HEK293T (cell line): ENCODE measurements at regions not wholly inside any gene's neighbourhood (a gene's known extent, or its start where the extent isn't known, plus 50 kb on each side); places are given as distances from the start of the nearest gene placed in this dataset.

Experiments used
- CTCF ChIA-PET: fragments of 350-600 bp; formaldehyde crosslinking; extraction: SDS; loops from one replicate; lab custom pipeline; 2021; ENCODE audit warnings: antibody characterized with exemption, inconsistent platforms; lab: Yijun Ruan, JAX
- POLR2A ChIA-PET: fragments of 350-600 bp; formaldehyde crosslinking; extraction: SDS; loops from one replicate; lab custom pipeline; 2020; ENCODE audit warnings: antibody characterized with exemption, inconsistent platforms; lab: Yijun Ruan, JAX
- DNase-seq: peaks from one replicate; pipeline ENCODE4 v3.0.0; 2012; ENCODE audit warnings: mixed read lengths; ENCODE audit errors: extremely low spot score
- ARNT ChIP-seq: fragments of 450-650 bp; IDR thresholded peaks from 2 replicates; pipeline ENCODE4 v1.6.1; 2017; ENCODE audit warnings: mild to moderate bottlenecking
- BHLHE40 ChIP-seq: fragments of 450-650 bp; IDR thresholded peaks from 2 replicates; pipeline ENCODE4 v1.6.1; 2016; ENCODE audit warnings: mild to moderate bottlenecking, moderate library complexity, borderline replicate concordance
- CTBP1 ChIP-seq: fragments of 450-650 bp; IDR thresholded peaks from 2 replicates; pipeline ENCODE4 v1.6.1; 2016; ENCODE audit warnings: borderline replicate concordance
- ELF4 ChIP-seq: fragments of 450-650 bp; IDR thresholded peaks from 2 replicates; pipeline ENCODE4 v1.6.1; 2017; ENCODE audit warnings: antibody characterized with exemption
- FOXA1 ChIP-seq: fragments of 450-650 bp; IDR thresholded peaks from 2 replicates; pipeline ENCODE4 v1.6.1; 2016; ENCODE audit warnings: mild to moderate bottlenecking
- FOXK2 ChIP-seq: fragments of 450-650 bp; IDR thresholded peaks from 2 replicates; pipeline ENCODE4 v1.6.1; 2016; ENCODE audit warnings: mild to moderate bottlenecking
- FOXM1 ChIP-seq: fragments of 450-650 bp; IDR thresholded peaks from 2 replicates; pipeline ENCODE4 v1.6.1; 2017; ENCODE audit warnings: mild to moderate bottlenecking, borderline replicate concordance
- HDGF ChIP-seq: fragments of 450-650 bp; IDR thresholded peaks from 2 replicates; pipeline ENCODE4 v1.6.1; 2017; ENCODE audit warnings: antibody characterized with exemption, borderline replicate concordance
- L3MBTL2 ChIP-seq: fragments of 450-650 bp; conservative IDR thresholded peaks from 2 replicates; pipeline ENCODE4 v1.6.1; 2016; ENCODE audit warnings: mild to moderate bottlenecking
- LEF1 ChIP-seq: fragments of 450-650 bp; IDR thresholded peaks from 2 replicates; pipeline ENCODE4 v1.6.1; 2017; ENCODE audit warnings: mild to moderate bottlenecking, borderline replicate concordance
- NFRKB ChIP-seq: fragments of 450-650 bp; IDR thresholded peaks from 2 replicates; pipeline ENCODE4 v1.6.1; 2016; ENCODE audit warnings: mild to moderate bottlenecking, moderate library complexity
- PKNOX1 ChIP-seq: fragments of 450-650 bp; IDR thresholded peaks from 2 replicates; pipeline ENCODE4 v1.6.1; 2016
- SP1 ChIP-seq: fragments of 450-650 bp; IDR thresholded peaks from 2 replicates; pipeline ENCODE4 v1.6.1; 2017
- SUZ12 ChIP-seq: fragments of 450-650 bp; IDR thresholded peaks from 2 replicates; pipeline ENCODE4 v1.6.1; 2016; ENCODE audit warnings: mild to moderate bottlenecking
- TARDBP ChIP-seq: fragments of 450-650 bp; IDR thresholded peaks from 2 replicates; pipeline ENCODE4 v1.6.1; 2016
- ZNF384 ChIP-seq: fragments of 450-650 bp; IDR thresholded peaks from 2 replicates; pipeline ENCODE4 v1.6.1; 2016

GRCh38 chr5:42956551-42956950 lies 83.6 kb downstream of the ANXA2R start:
- ChIA-PET CTCF (no interaction called here), POLR2A (no interaction called here)
- no peak for TF ChIP-seq ARNT
- TF ChIP-seq CTBP1 = no peak
- no peak for TF ChIP-seq NFRKB
- no peak for TF ChIP-seq L3MBTL2
- TF ChIP-seq ZNF384 = no peak
- no peak for TF ChIP-seq FOXM1
- TF ChIP-seq SUZ12 = no peak
- TF ChIP-seq BHLHE40 = no peak
- no peak for TF ChIP-seq PKNOX1
- TF ChIP-seq LEF1 = no peak
- TF ChIP-seq ELF4 = no peak
- TF ChIP-seq HDGF = no peak
- TF ChIP-seq FOXK2 = no peak
- no peak for TF ChIP-seq TARDBP
- TF ChIP-seq SP1 = no peak
- no peak for DNase-seq

DNA sequence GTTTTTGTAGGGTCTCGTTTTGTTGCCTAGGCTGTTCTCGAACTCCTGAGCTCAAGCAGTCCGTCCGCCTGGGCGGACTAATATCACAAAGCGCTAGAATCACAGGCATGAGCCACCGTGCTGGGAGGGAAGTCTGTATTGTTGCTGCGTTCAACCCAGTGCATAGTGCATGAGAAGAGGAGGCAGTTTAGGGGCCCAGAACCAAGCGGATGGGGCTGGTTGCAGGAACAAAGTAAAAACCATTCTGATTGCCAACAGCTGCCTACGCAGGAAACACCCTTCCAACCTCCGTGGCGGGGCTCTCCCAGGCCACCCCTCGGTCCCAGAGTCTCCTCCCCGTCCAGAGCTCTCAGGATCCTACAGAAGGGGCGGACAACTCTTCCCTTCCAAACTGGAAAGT lies 87.1 kb downstream of the ANXA2R start:
- ChIA-PET POLR2A (no interaction called here), CTCF (no interaction called here)
- TF ChIP-seq FOXA1 (no peak), FOXM1 (no peak), LEF1 (no peak), FOXK2 (no peak), ARNT (no peak), ZNF384 (no peak), SP1 (no peak), HDGF (no peak), NFRKB (no peak), ELF4 (no peak), BHLHE40 (no peak)
- no peak for DNase-seq

DNA sequence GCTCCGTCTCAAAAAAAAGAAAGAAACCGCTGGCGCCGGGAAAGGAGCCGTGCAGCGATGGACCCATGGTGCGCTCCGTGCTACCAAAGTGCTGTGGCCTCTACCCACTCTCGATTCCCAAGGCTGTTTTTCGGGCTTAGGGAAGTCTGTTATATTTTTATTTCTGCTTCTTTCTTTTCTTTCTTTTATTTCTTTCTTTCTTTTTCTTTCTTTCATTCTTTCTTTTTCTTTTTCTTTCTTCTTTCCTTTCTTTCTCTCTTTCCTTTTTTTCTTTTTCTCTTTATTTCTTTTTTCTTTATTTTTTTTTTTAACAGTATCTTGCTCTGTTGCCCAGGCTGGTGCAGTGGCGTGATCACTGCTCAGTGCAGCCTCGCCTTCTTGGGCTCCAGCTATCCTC lies 87.5 kb downstream of the ANXA2R start:
- ChIA-PET POLR2A (no interaction called here), CTCF (no interaction called here)
- DNase-seq = no peak
- TF ChIP-seq BHLHE40 = no peak

GRCh38 chr5:42951293-42951840 lies 88.8 kb downstream of the ANXA2R start:
- ChIA-PET POLR2A (no interaction called here), CTCF (no interaction called here)
- no peak for DNase-seq
- no peak for TF ChIP-seq HDGF
- TF ChIP-seq SP1 = no peak
- no peak for TF ChIP-seq FOXA1
- TF ChIP-seq ARNT = no peak
- no peak for TF ChIP-seq CTBP1
- no peak for TF ChIP-seq FOXM1
- no peak for TF ChIP-seq ELF4
- no peak for TF ChIP-seq L3MBTL2
- TF ChIP-seq BHLHE40 = no peak
- no peak for TF ChIP-seq TARDBP
- no peak for TF ChIP-seq NFRKB
- no peak for TF ChIP-seq LEF1
- no peak for TF ChIP-seq FOXK2
- no peak for TF ChIP-seq SUZ12
- TF ChIP-seq PKNOX1 = no peak
- TF ChIP-seq ZNF384 = no peak

DNA sequence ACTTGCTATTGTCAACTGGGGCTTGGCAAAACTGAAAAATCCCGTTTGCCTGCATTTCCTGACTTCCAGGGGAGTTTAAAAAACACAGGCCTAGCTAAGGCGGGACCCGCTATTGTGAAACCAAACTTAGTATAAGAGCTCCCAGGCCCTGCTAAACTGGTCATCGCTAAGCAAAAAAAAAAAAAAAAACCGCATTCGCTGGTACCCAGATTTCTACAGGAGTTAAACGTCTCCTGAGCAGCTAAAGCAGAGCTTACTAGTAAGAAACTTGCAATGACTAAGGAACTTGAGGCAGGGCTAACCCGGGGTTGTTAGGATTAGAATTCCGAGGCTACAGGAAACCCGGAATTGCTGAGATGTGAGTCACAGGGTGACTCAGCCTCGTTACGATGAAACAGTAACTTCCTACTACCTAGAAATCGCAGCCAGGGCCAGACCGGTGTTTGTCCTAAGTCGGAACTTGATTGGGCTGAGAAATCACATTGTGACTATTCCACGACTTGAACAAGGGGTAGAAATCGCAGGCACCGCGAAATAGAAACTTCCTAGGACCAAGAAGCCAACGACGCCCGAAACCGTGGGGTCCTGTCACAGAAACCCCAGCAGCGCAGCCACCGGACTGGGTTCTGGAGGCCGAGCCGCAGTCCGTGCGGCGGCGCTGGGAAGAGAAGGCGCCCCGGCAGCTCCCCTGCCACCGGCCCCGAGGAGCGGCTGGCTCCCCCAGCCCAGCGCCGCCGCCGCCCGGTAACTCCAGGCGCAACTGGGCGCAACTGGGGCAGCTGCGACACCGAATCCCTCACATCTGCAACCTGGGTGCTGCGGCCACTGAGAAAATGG lies 89.4 kb downstream of the ANXA2R start:
- DNase-seq = no peak
- POLR2A ChIA-PET = interaction anchor here (1.0 kb wide), 1 partner anchor 91 kb away, joined by 3 read pairs; no protein-coding TSS in a partner anchor

DNA sequence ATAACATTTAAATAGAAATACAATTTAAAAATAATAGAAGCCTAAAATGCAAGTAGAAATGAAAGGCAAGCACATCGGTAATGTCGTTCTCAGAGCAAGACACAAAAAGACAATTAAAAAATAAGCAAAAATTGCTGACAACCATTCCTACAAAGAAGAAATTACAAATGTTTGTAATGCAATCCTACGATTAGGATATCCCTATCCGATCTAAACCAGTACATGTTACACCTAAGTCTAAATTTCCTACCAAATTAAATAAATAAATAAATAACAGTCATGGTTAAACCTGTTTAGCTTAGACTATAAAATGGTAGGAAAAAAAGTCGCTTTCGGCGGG lies 90.0 kb downstream of the ANXA2R start:
- TF ChIP-seq ARNT (no peak), BHLHE40 (no peak), LEF1 (no peak), PKNOX1 (no peak), SUZ12 (no peak), L3MBTL2 (no peak), SP1 (no peak), TARDBP (no peak), ELF4 (no peak), NFRKB (no peak), FOXK2 (no peak), HDGF (no peak), CTBP1 (no peak), ZNF384 (no peak), FOXA1 (no peak), FOXM1 (no peak)
- CTCF ChIA-PET = no interaction called here

More for the DNA sequence above, 89.4 kb downstream of the ANXA2R start:
- CTCF ChIA-PET = no interaction called here
- TF ChIP-seq ZNF384 (no peak), SUZ12 (no peak), NFRKB (no peak), FOXA1 (no peak), SP1 (no peak), LEF1 (no peak), FOXK2 (no peak)

More for the DNA sequence above, 90.0 kb downstream of the ANXA2R start:
- POLR2A ChIA-PET = interaction anchor here (1.0 kb wide), 1 partner anchor 92 kb away, joined by 3 read pairs; no protein-coding TSS in a partner anchor
- DNase-seq = no peak
